Nephron progenitor cell (in vitro differentiated cells): ENCODE measurements at regions not wholly inside any gene's neighbourhood (a gene's known extent, or its start where the extent isn't known, plus 50 kb on each side); places are given as distances from the start of the nearest gene placed in this dataset.

ENCODE experiments used
- DNase-seq: peaks from one replicate; pipeline ENCODE4 v3.0.0; 2021
- H3K27ac Mint-ChIP-seq: 2 replicates; pipeline ENCODE4 v1.8.0; 2021; ENCODE audit warnings: mild to moderate bottlenecking, moderate library complexity, mixed read lengths
- H3K27me3 Mint-ChIP-seq: 2 replicates; pipeline ENCODE4 v1.8.0; 2021; ENCODE audit warnings: mild to moderate bottlenecking, low read depth, mixed read lengths; ENCODE audit not compliant: poor library complexity
- H3K36me3 Mint-ChIP-seq: 2 replicates; pipeline ENCODE4 v1.8.0; 2021; ENCODE audit warnings: low read depth, mixed read lengths
- H3K4me1 Mint-ChIP-seq: 2 replicates; pipeline ENCODE4 v1.8.0; 2021; ENCODE audit warnings: mixed read lengths
- H3K4me3 Mint-ChIP-seq: 2 replicates; pipeline ENCODE4 v1.8.0; 2021; ENCODE audit warnings: mild to moderate bottlenecking, moderate library complexity, mixed read lengths
- H3K9me3 Mint-ChIP-seq: 2 replicates; pipeline ENCODE4 v1.8.0; 2021; ENCODE audit warnings: mild to moderate bottlenecking, moderate library complexity, mixed read lengths
- CTCF ChIP-seq: fragments of 200-600 bp; sonication (generic); IDR thresholded peaks from 2 replicates; pipeline ENCODE4 v1.5.0; 2021; ENCODE audit warnings: antibody characterized with exemption

DNA sequence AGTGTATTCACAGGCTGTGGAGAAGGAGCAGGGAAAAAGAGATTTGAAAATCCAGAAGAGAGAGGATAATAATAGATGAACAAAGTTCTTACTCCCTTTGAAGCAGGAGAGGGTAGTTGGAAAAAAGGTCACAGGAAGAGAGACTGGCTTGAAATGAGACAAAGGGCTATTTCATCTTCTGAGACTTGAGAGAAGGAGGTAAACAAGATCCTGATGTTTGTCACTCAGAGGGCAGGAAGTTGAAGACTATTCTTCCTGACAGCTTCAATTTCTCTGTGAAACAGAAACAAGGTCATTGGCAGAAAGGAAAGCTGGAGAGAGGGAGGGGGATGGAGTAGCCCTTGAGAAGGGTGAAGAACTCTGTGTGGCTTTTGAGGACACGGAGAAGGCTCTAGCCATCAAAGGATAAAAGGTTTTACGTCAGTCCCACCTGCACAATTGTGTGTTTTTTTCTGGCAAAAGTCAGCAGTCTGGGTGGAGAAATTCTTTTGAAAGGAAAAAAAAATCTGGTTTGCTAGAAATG lies 216.1 kb upstream of the STEAP4 start:
- peak overlapping the region; percentile 3 for H3K4me3 Mint-ChIP-seq
- TF ChIP-seq CTCF: no peak
- H3K4me1 Mint-ChIP-seq: peaks cover 28% of the 10 kb centered on the region
- no peaks in the 10 kb centered on the region for H3K36me3 Mint-ChIP-seq
- peak overlapping the region; percentile 10 for H3K27ac Mint-ChIP-seq
- peaks cover 8% of the 10 kb centered on the region for H3K9me3 Mint-ChIP-seq
- H3K27me3 Mint-ChIP-seq: no peaks in the 10 kb centered on the region
- DNase-seq: no peak

GRCh38 chr7:88516429-88516828 lies 209.7 kb upstream of the STEAP4 start:
- Mint-ChIP-seq H3K27me3 (peaks cover 3% of the 10 kb centered on the region), H3K36me3 (no peaks in the 10 kb centered on the region), H3K9me3 (peaks cover 4% of the 10 kb centered on the region), H3K4me1 (peaks cover 13% of the 10 kb centered on the region), H3K4me3 (no peak overlapping the region), H3K27ac (no peak overlapping the region)
- no peak for DNase-seq
- TF ChIP-seq CTCF: no peak

- Mint-ChIP-seq H3K27me3 (peaks cover 3% of the 10 kb centered on the region), H3K4me3 (no peak overlapping the region), H3K4me1 (peaks cover 8% of the 10 kb centered on the region), H3K9me3 (peaks cover 5% of the 10 kb centered on the region), H3K27ac (no peak overlapping the region), H3K36me3 (no peaks in the 10 kb centered on the region)
- no peak for TF ChIP-seq CTCF
- no peak for DNase-seq
These were observed 208.6 kb upstream of the STEAP4 start for GRCh38 chr7:88515301-88515700.

- Mint-ChIP-seq H3K4me1 (no peaks in the 10 kb centered on the region), H3K4me3 (no peak overlapping the region), H3K36me3 (no peaks in the 10 kb centered on the region), H3K27me3 (no peaks in the 10 kb centered on the region), H3K27ac (no peak overlapping the region), H3K9me3 (peaks cover 12% of the 10 kb centered on the region)
- no peak for DNase-seq
- TF ChIP-seq CTCF: no peak
These were observed 202.6 kb upstream of the STEAP4 start for GRCh38 chr7:88509341-88509740.

DNA sequence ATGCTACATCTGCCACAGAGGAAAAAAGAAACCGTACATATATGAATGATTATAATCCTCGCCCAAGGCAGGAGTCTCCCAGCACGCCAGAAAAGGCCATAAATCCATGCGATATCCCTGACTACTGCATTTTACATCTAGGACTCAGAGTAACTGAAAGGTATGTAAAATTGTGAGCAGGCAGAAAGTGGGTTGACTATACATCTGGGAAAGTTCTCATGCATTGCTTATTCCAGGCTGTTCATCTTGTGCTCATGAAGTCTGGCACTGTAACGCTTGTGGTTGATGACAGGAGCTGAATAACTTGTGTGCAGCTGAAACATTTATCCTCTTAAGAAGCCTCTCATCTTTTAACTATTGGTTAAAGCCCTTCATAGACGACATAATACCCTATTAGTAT lies 193.4 kb upstream of the STEAP4 start:
- Mint-ChIP-seq H3K9me3 (peaks cover 2% of the 10 kb centered on the region), H3K4me3 (no peak overlapping the region), H3K36me3 (no peaks in the 10 kb centered on the region), H3K4me1 (no peaks in the 10 kb centered on the region), H3K27me3 (no peaks in the 10 kb centered on the region), H3K27ac (no peak overlapping the region)
- TF ChIP-seq CTCF: no peak
- no peak for DNase-seq

- H3K4me1 Mint-ChIP-seq: peaks cover under 1% of the 10 kb centered on the region
- no peaks in the 10 kb centered on the region for H3K36me3 Mint-ChIP-seq
- H3K27ac Mint-ChIP-seq: no peak overlapping the region
- no peaks in the 10 kb centered on the region for H3K27me3 Mint-ChIP-seq
- no peak overlapping the region for H3K4me3 Mint-ChIP-seq
- no peak for DNase-seq
- no peak for TF ChIP-seq CTCF
- no peaks in the 10 kb centered on the region for H3K9me3 Mint-ChIP-seq
These were observed 189.4 kb upstream of the STEAP4 start for GRCh38 chr7:88495881-88496725.
